ENCODE measurements at regions not wholly inside any gene's neighbourhood (a gene's known extent, or its start where the extent isn't known, plus 50 kb on each side); places are given as distances from the start of the nearest gene placed in this dataset.

DNA sequence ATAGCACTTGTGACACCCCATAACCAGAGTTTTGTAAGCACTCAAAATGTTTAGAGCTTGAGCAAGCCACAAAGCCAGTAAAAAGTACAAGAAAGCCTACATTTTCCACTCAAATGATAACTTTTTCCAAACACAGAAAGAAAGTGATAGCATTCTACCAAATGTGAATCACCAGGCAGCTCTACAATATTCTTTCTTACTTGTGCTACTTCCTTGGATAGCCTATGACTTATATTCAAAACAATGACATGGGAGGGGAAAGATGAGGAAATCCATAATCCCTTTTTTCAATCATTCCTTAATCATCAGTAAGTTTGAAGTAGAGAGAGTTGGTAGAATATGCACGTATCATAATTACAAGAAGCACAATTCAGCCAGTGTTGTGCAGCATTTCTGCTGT, 650.8 kb upstream of the PCDH9 start:
- no peak overlapping the region for H3K4me3 ChIP-seq (ENCODE audit: low read length)
- H3K4me1 ChIP-seq (ENCODE audit: low read length): no peaks in the 10 kb centered on the region
- TF ChIP-seq, protein P1, sequence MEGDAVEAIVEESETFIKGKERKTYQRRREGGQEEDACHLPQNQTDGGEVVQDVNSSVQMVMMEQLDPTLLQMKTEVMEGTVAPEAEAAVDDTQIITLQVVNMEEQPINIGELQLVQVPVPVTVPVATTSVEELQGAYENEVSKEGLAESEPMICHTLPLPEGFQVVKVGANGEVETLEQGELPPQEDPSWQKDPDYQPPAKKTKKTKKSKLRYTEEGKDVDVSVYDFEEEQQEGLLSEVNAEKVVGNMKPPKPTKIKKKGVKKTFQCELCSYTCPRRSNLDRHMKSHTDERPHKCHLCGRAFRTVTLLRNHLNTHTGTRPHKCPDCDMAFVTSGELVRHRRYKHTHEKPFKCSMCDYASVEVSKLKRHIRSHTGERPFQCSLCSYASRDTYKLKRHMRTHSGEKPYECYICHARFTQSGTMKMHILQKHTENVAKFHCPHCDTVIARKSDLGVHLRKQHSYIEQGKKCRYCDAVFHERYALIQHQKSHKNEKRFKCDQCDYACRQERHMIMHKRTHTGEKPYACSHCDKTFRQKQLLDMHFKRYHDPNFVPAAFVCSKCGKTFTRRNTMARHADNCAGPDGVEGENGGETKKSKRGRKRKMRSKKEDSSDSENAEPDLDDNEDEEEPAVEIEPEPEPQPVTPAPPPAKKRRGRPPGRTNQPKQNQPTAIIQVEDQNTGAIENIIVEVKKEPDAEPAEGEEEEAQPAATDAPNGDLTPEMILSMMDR (IDR thresholded peaks at IDR 0.05; ENCODE audit: low read depth, low read length): no peak
- no peak for TF ChIP-seq EZH2phosphoT487 (IDR thresholded peaks at IDR 0.05; ENCODE audit: low read depth)
- no peaks in the 10 kb centered on the region for H3K36me3 ChIP-seq (replicated peaks; ENCODE audit: low read depth, low read length)
- no peaks in the 10 kb centered on the region for H3K27me3 ChIP-seq (ENCODE audit: low read depth, low read length)
- no peaks in the 10 kb centered on the region for H4K20me1 ChIP-seq (ENCODE audit: insufficient read depth, low read length)
- H3K9ac ChIP-seq (ENCODE audit: low read length): no peak overlapping the region
- no peaks in the 10 kb centered on the region for H3K79me2 ChIP-seq (ENCODE audit: low read length)
- no peak overlapping the region for H3K27ac ChIP-seq (ENCODE audit: low read length)
- H3K9me3 ChIP-seq (ENCODE audit: insufficient read depth, low read length): no peaks in the 10 kb centered on the region
- H3K4me2 ChIP-seq (ENCODE audit: low read length): no peak overlapping the region
- H2AFZ ChIP-seq (ENCODE audit: low read depth, low read length): no peak overlapping the region

DNA sequence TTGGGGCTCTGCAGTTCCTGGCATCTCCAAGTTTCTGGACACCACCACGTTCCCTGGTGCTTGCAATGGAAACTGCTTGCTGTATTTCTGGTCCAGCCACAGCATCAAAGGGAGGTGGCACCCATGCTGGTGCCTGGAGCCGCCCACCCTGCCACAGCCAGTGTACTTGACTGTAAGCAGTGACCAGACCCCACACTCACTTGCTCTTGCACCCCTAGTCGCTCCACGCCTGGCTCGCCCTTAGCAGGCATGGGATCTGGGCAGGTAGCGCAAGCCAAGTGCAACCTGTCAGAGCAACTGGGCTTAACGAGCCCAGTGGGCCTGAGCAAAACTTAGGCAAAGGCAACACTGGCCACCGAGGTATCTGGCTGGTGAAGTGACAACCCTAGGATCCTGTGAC, 648.2 kb upstream of the PCDH9 start:
- Histone ChIP-seq H3K36me3 (replicated peaks; ENCODE audit: low read depth, low read length) (no peaks in the 10 kb centered on the region), H3K4me1 (ENCODE audit: low read length) (no peaks in the 10 kb centered on the region), H3K9me3 (ENCODE audit: insufficient read depth, low read length) (no peaks in the 10 kb centered on the region), H2AFZ (ENCODE audit: low read depth, low read length) (no peak overlapping the region), H3K9ac (ENCODE audit: low read length) (no peak overlapping the region), H3K27me3 (ENCODE audit: low read depth, low read length) (no peaks in the 10 kb centered on the region), H4K20me1 (ENCODE audit: insufficient read depth, low read length) (no peaks in the 10 kb centered on the region), H3K27ac (ENCODE audit: low read length) (no peak overlapping the region), H3K79me2 (ENCODE audit: low read length) (no peaks in the 10 kb centered on the region), H3K4me3 (ENCODE audit: low read length) (no peak overlapping the region), H3K4me2 (ENCODE audit: low read length) (no peak overlapping the region)
- no peak for TF ChIP-seq EZH2phosphoT487 (IDR thresholded peaks at IDR 0.05; ENCODE audit: low read depth)
- TF ChIP-seq, protein P1 (IDR thresholded peaks at IDR 0.05; ENCODE audit: low read depth, low read length): no peak

DNA sequence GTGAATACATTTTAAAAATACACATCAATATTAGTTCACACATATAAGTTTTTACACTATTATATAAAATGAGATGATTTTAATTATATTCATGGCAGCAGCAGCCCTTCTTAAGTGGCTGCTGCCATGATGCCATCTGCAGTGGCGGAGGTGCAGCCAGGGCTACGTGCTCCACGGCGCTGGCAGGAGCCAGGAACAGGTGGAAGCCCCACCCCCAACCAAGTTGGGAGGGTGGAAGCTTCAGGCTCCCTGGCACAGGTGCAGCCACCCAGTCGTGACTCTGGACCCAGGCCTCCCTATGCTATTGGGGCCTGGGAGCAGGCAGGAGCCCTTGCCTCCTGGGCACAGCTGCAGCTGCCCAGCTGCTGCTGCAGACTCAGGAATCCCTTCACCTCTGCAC, 646.9 kb upstream of the PCDH9 start:
- TF ChIP-seq, protein P1 (IDR thresholded peaks at IDR 0.05; ENCODE audit: low read depth, low read length): no peak
- TF ChIP-seq EZH2phosphoT487 (IDR thresholded peaks at IDR 0.05; ENCODE audit: low read depth): no peak
- no peak overlapping the region for H3K27ac ChIP-seq (ENCODE audit: low read length)
- H4K20me1 ChIP-seq (ENCODE audit: insufficient read depth, low read length): no peaks in the 10 kb centered on the region
- no peaks in the 10 kb centered on the region for H3K27me3 ChIP-seq (ENCODE audit: low read depth, low read length)
- no peaks in the 10 kb centered on the region for H3K9me3 ChIP-seq (ENCODE audit: insufficient read depth, low read length)
- no peak overlapping the region for H3K4me2 ChIP-seq (ENCODE audit: low read length)
- no peaks in the 10 kb centered on the region for H3K4me1 ChIP-seq (ENCODE audit: low read length)
- no peaks in the 10 kb centered on the region for H3K79me2 ChIP-seq (ENCODE audit: low read length)
- no peak overlapping the region for H3K4me3 ChIP-seq (ENCODE audit: low read length)
- H3K36me3 ChIP-seq (replicated peaks; ENCODE audit: low read depth, low read length): no peaks in the 10 kb centered on the region
- no peak overlapping the region for H3K9ac ChIP-seq (ENCODE audit: low read length)
- H2AFZ ChIP-seq (ENCODE audit: low read depth, low read length): no peak overlapping the region

DNA sequence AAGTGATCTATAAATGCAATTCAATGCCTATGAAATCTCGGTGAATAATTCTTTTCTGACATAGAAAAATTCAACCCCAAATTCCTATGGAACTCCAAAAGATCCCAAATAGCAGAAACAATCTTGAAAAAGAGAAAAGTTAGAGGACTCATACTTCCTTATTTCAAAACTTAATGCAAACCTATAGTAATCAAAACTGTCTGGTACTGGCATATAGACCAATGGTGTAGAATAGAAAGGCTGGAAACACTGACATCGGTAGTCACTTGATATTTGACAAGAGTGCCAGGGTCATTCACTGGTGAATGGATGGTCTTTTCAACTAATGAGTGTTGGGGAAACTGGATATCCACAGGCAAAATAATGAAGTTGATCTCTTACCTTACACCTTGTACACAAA, 637.1 kb upstream of the PCDH9 start:
- H3K9ac ChIP-seq (ENCODE audit: low read length): no peak overlapping the region
- no peak overlapping the region for H3K27ac ChIP-seq (ENCODE audit: low read length)
- H3K79me2 ChIP-seq (ENCODE audit: low read length): no peaks in the 10 kb centered on the region
- no peaks in the 10 kb centered on the region for H3K27me3 ChIP-seq (ENCODE audit: low read depth, low read length)
- peaks cover 11% of the 10 kb centered on the region; the same call in 1 of the 2 replicates for H3K9me3 ChIP-seq (ENCODE audit: insufficient read depth, low read length)
- no peak overlapping the region for H3K4me3 ChIP-seq (ENCODE audit: low read length)
- H2AFZ ChIP-seq (ENCODE audit: low read depth, low read length): no peak overlapping the region
- H4K20me1 ChIP-seq (ENCODE audit: insufficient read depth, low read length): no peaks in the 10 kb centered on the region
- peaks cover 3% of the 10 kb centered on the region for H3K36me3 ChIP-seq (replicated peaks; ENCODE audit: low read depth, low read length)
- TF ChIP-seq, protein P1 (IDR thresholded peaks at IDR 0.05; ENCODE audit: low read depth, low read length): no peak
- TF ChIP-seq EZH2phosphoT487 (IDR thresholded peaks at IDR 0.05; ENCODE audit: low read depth): no peak
- H3K4me1 ChIP-seq (ENCODE audit: low read length): no peaks in the 10 kb centered on the region
- no peak overlapping the region for H3K4me2 ChIP-seq (ENCODE audit: low read length)
